ENCODE measurements at regions not wholly inside any gene's neighbourhood (a gene's known extent, or its start where the extent isn't known, plus 50 kb on each side); places are given as distances from the start of the nearest gene placed in this dataset.

DNA sequence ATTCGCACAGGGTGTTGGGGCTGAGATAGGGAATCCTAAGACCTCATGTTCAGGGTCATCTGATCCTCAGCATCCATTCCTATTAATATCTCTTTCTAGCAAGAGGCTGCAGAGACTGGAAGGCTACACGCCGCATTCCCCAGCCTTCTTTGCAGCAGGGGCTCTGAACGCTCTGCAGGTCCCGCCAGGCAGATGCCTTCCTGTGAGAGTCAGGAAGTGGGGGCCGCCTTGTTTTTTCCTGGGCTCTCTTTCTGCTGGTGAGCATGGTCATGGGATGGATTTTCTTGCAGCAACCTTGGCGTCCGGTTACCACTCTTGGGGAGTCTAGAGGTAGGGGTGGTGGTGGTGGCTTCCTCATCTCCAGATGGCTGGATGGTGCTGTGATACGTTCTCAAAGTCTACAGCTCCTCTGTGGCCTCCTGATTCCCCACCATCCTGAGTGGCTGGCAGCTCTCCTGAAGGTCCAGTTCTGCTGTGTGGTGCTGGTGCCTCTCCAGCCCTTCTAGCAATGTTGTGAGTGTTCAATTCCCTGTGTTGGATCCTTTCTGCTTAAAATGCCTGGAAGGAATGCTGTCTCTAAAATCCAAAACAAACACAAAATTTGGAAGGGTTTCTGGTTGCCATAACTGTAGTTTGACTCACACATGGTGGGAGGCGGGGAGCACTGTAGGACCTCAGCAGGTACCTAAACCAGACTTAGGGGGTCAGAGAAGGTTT is 111.9 kb downstream of the CEBPB start:
- TF ChIP-seq, protein P1, sequence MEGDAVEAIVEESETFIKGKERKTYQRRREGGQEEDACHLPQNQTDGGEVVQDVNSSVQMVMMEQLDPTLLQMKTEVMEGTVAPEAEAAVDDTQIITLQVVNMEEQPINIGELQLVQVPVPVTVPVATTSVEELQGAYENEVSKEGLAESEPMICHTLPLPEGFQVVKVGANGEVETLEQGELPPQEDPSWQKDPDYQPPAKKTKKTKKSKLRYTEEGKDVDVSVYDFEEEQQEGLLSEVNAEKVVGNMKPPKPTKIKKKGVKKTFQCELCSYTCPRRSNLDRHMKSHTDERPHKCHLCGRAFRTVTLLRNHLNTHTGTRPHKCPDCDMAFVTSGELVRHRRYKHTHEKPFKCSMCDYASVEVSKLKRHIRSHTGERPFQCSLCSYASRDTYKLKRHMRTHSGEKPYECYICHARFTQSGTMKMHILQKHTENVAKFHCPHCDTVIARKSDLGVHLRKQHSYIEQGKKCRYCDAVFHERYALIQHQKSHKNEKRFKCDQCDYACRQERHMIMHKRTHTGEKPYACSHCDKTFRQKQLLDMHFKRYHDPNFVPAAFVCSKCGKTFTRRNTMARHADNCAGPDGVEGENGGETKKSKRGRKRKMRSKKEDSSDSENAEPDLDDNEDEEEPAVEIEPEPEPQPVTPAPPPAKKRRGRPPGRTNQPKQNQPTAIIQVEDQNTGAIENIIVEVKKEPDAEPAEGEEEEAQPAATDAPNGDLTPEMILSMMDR (IDR thresholded peaks at IDR 0.05; ENCODE audit: extremely low read depth, missing control alignments): no peak
- no peak for DNase-seq (ENCODE audit: low spot score)

DNA sequence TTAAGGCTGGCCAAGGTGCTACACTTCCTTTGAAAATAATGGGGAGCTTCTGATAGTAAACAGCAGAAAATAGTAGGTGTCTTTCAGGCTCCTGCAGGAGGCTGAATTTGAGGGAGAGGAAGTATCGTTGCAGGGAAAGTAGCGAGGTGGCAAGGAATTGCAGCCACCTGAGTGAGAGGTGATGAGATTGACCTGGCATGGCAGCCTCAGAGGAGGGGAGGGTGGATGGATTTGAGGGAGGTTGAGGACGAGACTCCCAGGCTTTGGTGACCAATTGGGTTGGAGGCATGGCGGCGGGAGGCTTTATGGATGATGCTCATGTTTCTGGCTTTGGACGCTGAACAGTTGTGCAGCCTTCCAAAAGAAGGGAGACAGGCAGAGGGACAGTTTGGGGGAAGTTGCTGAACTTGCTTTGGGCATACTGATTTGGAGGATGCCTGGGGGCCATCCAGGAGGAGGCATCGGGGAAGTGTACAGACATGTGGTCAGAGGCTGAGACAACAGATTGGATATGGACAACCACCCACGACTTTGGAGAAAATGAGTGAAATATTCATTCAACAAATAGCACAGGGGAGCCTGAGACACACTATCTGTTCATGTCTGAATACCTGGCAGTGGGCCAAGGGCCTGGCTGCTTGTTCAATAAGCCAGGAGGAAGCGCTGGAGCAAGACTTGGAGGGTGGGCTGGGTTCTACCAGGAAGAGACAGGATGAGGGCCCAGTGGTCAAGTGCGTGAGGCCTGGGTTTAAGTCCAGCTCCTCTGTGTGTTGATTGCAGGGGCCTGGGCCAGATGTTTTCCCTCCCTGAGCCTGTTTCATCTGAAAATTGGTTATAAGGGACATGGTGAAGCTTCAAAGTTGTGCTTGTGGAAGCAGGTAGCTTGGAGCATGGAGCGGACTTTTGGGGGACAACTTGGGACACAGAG is 113.2 kb downstream of the CEBPB start:
- DNase-seq (ENCODE audit: low spot score): no peak
- TF ChIP-seq, protein P1 (IDR thresholded peaks at IDR 0.05; ENCODE audit: extremely low read depth, missing control alignments): no peak

DNA sequence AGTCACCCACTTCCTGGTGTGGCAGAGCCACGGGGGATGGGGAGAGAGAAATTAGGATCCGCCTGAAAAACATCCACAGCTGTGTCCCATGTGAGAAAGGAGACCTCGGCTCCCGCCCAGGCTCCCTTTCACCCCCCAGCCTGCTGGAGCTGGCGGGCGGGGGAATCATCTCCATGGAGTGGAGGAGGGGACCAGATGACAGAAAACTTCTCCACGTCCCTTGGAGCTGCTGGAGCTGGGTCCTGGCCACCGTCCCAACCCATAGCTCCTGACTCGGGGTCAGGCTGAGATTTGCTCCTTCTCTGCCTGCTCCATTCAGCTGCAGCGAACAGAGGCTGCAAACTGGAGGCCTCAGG is 113.8 kb downstream of the CEBPB start:
- DNase-seq (ENCODE audit: low spot score): no peak
- TF ChIP-seq, protein P1 (IDR thresholded peaks at IDR 0.05; ENCODE audit: extremely low read depth, missing control alignments): no peak

DNA sequence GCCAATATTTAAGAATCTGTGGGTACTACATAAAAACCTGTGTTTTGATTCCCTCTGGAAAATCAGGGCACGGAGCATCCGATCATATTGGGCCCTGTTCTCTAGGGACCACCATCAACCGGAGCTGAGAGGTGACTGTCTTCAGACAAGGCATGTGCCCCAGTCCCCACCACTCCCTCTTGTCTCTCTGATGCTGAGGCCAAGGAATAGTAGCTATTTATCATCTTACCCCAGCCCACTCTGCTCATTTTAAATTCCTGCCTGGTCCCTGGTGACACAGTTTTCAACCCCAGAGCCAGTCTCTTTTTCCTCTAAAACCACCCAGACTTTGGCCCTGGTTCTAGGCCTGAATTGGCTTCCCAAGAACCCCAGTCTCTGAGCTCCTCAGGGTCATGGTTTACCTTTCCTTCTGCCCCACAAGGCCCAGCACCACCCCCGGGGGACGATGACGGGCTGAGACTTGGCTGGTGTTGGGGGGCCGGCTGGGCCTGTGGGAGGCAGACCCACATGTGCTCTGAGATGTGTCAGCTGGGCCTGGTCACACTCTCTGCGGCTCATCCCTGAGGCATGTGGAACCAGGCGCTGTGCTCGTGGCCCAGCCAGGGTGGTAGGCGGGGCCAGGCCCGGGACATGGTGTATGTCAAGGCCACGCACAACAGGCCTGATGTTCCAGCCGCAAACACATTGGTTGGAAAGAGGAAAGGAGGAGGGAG is 114.4 kb downstream of the CEBPB start:
- TF ChIP-seq, protein P1 (IDR thresholded peaks at IDR 0.05; ENCODE audit: extremely low read depth, missing control alignments): no peak
- no peak for DNase-seq (ENCODE audit: low spot score)

DNA sequence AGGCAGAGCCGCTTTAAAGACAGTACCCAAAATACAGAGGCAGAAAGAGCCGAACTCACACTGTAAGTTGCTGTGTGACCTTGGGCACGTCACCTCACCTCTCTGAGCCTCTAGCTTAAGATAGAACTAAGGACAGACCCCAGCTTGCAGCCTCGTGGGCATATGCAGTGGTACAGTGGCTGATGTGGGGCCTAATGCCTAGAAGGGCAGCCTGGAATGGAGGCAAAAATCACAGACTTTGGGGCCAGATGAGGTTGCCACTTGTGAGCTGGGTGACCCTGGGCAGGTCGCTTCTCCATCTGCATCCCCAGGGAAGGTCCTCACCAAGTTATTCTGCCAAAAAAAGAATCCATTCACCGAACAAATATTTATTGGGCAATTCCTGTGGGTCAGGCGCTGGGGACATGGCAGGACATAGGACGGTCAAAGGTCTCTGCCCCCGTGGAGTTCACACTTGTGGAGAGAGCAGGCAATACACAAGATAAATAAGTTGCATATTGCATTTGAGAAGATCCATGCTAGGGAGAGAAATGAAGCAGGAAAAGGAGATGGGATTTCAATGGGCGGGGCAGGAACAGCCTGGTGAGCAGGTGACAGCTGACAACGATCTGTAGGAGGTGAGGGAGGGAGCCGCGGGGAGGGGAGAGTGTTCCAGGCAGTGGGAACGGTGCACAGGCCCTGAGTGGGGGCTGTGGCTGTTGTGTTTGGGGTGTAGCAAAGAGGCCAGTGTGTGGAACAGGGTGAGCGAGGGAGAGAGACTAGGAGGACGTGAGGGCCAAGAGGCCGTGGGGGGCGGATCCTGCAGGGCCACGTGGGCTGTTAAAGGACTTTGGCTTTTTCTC is 115.2 kb downstream of the CEBPB start:
- no peak for DNase-seq (ENCODE audit: low spot score)
- TF ChIP-seq, protein P1 (IDR thresholded peaks at IDR 0.05; ENCODE audit: extremely low read depth, missing control alignments): no peak

DNA sequence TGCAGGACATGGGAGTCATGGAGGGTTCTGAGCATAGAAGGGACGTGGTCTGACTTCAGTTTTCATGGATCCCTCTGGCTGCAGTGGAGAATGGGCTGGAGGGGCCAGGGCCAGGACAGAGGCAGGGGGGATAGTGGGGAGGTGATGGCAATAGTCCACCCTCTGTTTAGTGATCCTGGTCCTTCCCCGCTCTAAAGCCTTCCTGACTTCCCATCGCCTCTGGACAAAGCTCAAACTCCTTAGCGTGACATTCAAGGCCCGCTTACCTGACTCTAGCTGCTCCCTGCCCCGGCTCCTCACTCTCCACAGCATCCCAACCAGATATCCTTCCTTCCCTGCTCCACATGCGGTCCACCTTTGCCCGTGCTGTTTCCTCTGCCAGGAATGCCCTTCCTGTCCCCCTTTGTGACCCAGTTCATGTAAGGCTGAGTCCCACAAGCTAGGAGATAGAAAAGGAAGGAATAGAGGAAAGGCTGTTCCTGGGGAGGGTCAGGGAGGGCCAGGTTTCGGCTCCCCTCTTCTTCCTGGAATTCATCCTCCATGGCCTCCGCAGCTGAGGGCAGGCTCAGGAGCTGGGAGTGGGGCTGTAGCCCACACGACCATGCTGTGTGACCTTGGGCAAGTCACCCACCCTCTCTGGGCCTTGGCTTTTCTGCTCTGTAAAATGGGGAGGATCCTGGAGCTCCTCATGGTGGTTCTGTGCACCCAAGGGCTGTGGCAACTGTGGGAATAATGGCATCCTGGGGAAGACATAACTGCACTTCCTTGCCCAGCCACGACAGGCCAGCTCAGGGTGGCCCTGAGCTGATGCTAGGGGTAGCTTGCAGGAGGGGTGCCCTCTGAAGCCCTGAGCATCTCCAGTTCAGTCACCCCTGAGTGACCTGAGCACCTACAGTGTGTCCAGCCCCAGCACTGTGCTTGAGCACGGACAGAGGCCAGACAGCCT is 116.1 kb downstream of the CEBPB start:
- TF ChIP-seq, protein P1 (IDR thresholded peaks at IDR 0.05; ENCODE audit: extremely low read depth, missing control alignments): no peak

More for the DNA sequence above, 116.1 kb downstream of the CEBPB start:
- no peak for DNase-seq (ENCODE audit: low spot score)
